ENCODE measurements at regions not wholly inside any gene's neighbourhood (a gene's known extent, or its start where the extent isn't known, plus 50 kb on each side); places are given as distances from the start of the nearest gene placed in this dataset.

- TF ChIP-seq CTCF (IDR thresholded peaks at IDR 0.05; ENCODE audit: low read depth, low read length) (no peak), POLR2A (IDR thresholded peaks at IDR 0.05; ENCODE audit: extremely low read depth, insufficient read length) (no peak)
These were observed 644.7 kb upstream of the CDH6 start for GRCh38 chr5:30548580-30549305.
